Left cardiac atrium (tissue), 4 donors: ENCODE measurements at regions not wholly inside any gene's neighbourhood (a gene's known extent, or its start where the extent isn't known, plus 50 kb on each side); places are given as distances from the start of the nearest gene placed in this dataset.
"Not testable (repeated sequence)": the region's sequence is repeated elsewhere in the genome, so short reads cannot be mapped to it uniquely, and the experiment has no call there.

Experiments
- ATAC-seq, 2 donors: fragments of 200-7000 bp; cut with Tn5 transposase; one replicate each; pipeline ENCODE4 v1.9.1; 2020; ENCODE audit warnings: mild to moderate bottlenecking in 2 of 2, moderate library complexity in 2 of 2
- DNase-seq: peaks from one replicate; pipeline ENCODE4 v3.0.0-alpha.2; 2020
- intact Hi-C, 2 donors: fragments of 100-400 bp; cut with DNase I; formaldehyde crosslinking; loops; one replicate each; pipeline versions ENCODE4 v1.14.1 to v1.15.1; 2022 to 2023
- donor health status: DM: no; HTN: yes; CAD: no.
- donor health status: DM: no; HTN: yes; CAD: no; lungs with severe emphysema.
- donor health status: DM: yes; HTN: yes; CAD: no.
- donor health status: Dilated cardiomyopathy.

- ATAC-seq (peak; percentile 47 to 85), DNase-seq (no peak)
- intact Hi-C loops, result no loop called here
Observed at GRCh38 chr22:33221568-33221967, 163.4 kb upstream of the SYN3 start.

DNA sequence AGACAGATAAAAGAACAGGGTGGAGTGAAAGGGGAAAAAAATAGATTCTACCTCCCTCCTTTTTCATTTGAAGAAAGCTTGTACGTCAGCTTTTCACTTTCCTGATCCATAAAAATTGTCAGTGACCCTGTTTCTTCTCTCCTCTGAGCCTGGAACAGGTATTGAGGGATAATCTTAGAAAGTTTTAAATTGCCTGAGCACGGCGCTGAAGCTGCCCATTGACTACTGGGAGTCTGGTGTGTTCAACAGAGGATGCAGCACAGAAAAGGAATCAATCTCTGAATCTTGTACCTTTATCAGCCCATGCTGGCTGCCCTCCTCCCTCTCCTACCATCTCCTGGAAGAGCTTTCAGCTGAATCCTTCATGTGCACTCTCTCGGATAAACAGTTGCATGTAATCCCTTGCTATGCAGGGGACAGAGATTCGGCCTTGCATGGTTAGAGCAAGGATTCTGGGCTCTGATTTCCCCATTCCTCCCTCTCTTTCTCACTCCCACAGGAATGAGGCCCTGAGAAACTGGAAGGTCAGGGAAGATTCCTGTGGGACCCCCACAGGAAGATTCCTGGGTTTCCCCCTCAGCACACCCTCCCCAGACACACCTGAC, 162.4 kb upstream of the SYN3 start:
- intact Hi-C loops, result no loop called here
- ATAC-seq (no peak), DNase-seq (no peak)

GRCh38 chr22:33219648-33220384, 161.6 kb upstream of the SYN3 start:
- intact Hi-C loops, result no loop called here
- ATAC-seq (no peak), DNase-seq (no peak)

- DNase-seq (no peak), ATAC-seq (no peak)
- intact Hi-C loops, result no loop called here
Observed at GRCh38 chr22:33213383-33214075, 155.3 kb upstream of the SYN3 start.

GRCh38 chr22:33209930-33210784, 152.0 kb upstream of the SYN3 start:
- peak; percentile 26 for DNase-seq
- peak; percentile 53 to 75 for ATAC-seq
- intact Hi-C loops, result no loop called here

- intact Hi-C loops, result loop anchor here in 1 of 2 donors (5.0 kb wide), 1 partner anchor 187 kb away; no protein-coding TSS in a partner anchor
- ATAC-seq, result no peak
- DNase-seq, result no peak
Observed at GRCh38 chr22:33204408-33204807, 146.2 kb upstream of the SYN3 start.

- no peak for ATAC-seq
- intact Hi-C loops, result loop anchor here in 1 of 2 donors (5.0 kb wide), 1 partner anchor 185 kb away; no protein-coding TSS in a partner anchor
- DNase-seq, result no peak
Observed at GRCh38 chr22:33202455-33202854, 144.3 kb upstream of the SYN3 start.

DNA sequence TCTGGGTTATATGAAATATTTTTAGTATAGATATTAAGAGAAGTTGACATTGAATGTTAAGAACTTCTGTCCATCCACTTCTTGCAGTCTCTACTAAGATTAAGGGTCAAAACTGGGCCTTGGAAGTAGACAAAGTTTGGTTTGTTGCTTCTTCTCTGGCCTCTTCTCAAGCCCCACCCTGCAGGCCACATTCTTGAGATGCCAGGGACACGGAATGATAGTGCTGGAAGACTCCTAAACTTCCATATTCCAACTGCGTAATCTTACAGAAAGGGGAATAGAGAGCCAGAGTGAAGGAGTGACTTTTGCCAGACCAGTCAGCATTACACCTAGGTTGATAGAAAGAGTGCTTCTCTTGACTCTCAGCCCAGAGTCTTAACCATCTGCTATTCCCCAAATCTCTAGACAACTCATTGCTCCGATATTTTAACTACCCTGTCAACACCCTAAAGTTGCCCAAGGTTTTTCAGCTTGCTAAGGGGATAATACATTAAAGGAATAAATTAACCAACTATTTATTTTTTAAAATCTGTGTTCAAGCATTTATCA, 136.4 kb upstream of the SYN3 start:
- peak in 1 of 2 donors; percentile 58 for ATAC-seq
- intact Hi-C loops, result no loop called here
- DNase-seq, result no peak

DNA sequence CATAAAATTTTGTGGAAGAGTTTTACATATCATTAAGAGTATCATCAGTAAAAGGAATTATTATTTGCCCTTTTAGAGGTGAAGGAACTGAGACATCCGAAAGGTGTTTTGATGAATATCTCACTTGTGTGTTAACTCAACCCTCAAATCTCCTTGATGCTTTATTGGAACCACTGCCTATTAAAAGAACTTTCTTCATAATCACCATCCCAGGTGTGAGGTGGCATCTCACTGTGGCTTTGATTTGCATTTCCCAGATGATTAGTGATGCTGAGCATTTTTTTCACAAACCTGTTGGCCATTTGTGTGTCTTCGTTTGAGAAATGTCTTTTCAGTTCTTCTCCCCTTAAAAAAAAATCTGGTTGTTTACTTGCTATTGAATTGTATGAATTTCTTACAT, 134.0 kb upstream of the SYN3 start:
- ATAC-seq (no peak), DNase-seq (no peak)
- intact Hi-C loops, result no loop called here

- intact Hi-C loops, result no loop called here
- DNase-seq (no peak), ATAC-seq (no peak)
Observed at GRCh38 chr22:33188326-33188725, 130.1 kb upstream of the SYN3 start.

DNA sequence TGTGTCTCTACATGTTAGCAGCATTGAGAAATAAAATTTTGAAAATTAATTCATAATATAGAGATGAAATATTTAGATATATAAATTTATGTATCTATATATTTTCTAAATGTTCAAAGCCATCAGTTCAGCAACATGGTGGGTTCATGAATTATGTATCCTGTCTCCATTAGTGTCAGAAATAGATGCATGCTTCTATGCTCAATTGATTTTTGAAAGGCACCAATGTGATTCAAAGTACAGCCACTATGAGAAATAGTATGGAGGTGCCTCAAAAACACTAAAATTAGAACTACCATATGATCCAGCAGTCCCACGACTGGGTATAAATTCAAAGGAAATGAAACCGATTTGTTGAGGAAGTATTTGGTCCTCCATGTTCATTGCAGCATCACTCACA, 128.6 kb upstream of the SYN3 start:
- intact Hi-C loops, result no loop called here
- ATAC-seq (no peak), DNase-seq (no peak)

GRCh38 chr22:33180356-33180755, 122.2 kb upstream of the SYN3 start:
- ATAC-seq (no peak), DNase-seq (no peak)
- intact Hi-C loops, result no loop called here

- DNase-seq (no peak), ATAC-seq (no peak)
- intact Hi-C loops, result no loop called here
Observed at GRCh38 chr22:33167998-33168790, 110.0 kb upstream of the SYN3 start.

GRCh38 chr22:33166206-33166605, 108.0 kb upstream of the SYN3 start:
- intact Hi-C loops, result no loop called here
- ATAC-seq (no peak), DNase-seq (no peak)

GRCh38 chr22:33163815-33164214, 105.6 kb upstream of the SYN3 start:
- no peak for ATAC-seq
- DNase-seq, result no peak
- intact Hi-C loops, result no loop called here

GRCh38 chr22:33162196-33162595, 104.0 kb upstream of the SYN3 start:
- DNase-seq (no peak), ATAC-seq (no peak)
- intact Hi-C loops, result no loop called here

- intact Hi-C loops, result no loop called here
- no peak for ATAC-seq
Observed at GRCh38 chr22:33160525-33160924, 102.3 kb upstream of the SYN3 start.

GRCh38 chr22:33154967-33155366, 96.8 kb upstream of the SYN3 start:
- ATAC-seq, intact Hi-C loops, DNase-seq: not testable (repeated sequence)

More at GRCh38 chr22:33160525-33160924, 102.3 kb upstream of the SYN3 start:
- DNase-seq, result no peak
